SU-DHL-6 (cell line): ENCODE measurements at regions not wholly inside any gene's neighbourhood (a gene's known extent, or its start where the extent isn't known, plus 50 kb on each side); places are given as distances from the start of the nearest gene placed in this dataset.

Experiments
- CTCF ChIP-seq: fragments of 200-600 bp; sonication (generic); IDR thresholded peaks from one replicate; pipeline ENCODE4 v1.5.1; 2017; ENCODE audit warnings: antibody characterized with exemption, mild to moderate bottlenecking, low read length, moderate library complexity; ENCODE audit not compliant: insufficient read depth, poor library complexity, severe bottlenecking
- EZH2phosphoT487 ChIP-seq: fragments of 200-600 bp; sonication (generic), shearing (Covaris generic); conservative IDR thresholded peaks from 2 replicates; pipeline ENCODE4 v1.6.1; 2018; ENCODE audit warnings: mild to moderate bottlenecking, antibody characterized with exemption, low read length, moderate library complexity, mixed read lengths

DNA sequence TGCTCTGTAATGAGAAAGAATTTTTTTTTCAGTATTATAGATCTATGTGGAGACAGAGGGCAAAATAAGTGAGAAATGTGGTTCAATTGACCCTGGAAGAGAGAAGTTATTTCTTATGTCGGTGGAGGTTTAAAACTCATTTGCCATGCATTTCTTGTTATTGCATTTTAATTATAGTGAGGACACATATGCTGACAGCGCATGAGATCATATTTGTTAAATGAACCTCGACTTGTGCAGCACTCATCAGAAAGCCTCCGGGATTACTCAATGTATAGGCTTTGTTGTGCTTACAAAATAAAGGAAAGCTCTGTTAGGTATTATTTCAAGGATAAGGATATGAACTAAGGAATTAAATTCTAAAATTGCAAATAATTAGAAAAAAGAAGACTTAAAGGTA, 915.1 kb upstream of the MAP3K7 start:
- no peak for TF ChIP-seq CTCF
- TF ChIP-seq EZH2phosphoT487: no peak
